ENCODE measurements at regions not wholly inside any gene's neighbourhood (a gene's known extent, or its start where the extent isn't known, plus 50 kb on each side); places are given as distances from the start of the nearest gene placed in this dataset.

- WGBS (ENCODE audit: low lambda C conversion rate), result 97% methylated on average over 7 of the region's 8 CpGs
- TF ChIP-seq, protein P1, sequence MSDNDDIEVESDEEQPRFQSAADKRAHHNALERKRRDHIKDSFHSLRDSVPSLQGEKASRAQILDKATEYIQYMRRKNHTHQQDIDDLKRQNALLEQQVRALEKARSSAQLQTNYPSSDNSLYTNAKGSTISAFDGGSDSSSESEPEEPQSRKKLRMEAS (IDR thresholded peaks at IDR 0.05; ENCODE audit: low read depth), result no peak
- no peak for TF ChIP-seq GABPA (IDR thresholded peaks at IDR 0.05; ENCODE audit: low read depth)
- TF ChIP-seq JUND (IDR thresholded peaks at IDR 0.05), result no peak
- TF ChIP-seq SMC3 (IDR thresholded peaks at IDR 0.05; ENCODE audit: low read depth, low read length), result no peak
- TF ChIP-seq TCF12 (IDR thresholded peaks at IDR 0.05), result no peak
- TF ChIP-seq, protein P2, sequence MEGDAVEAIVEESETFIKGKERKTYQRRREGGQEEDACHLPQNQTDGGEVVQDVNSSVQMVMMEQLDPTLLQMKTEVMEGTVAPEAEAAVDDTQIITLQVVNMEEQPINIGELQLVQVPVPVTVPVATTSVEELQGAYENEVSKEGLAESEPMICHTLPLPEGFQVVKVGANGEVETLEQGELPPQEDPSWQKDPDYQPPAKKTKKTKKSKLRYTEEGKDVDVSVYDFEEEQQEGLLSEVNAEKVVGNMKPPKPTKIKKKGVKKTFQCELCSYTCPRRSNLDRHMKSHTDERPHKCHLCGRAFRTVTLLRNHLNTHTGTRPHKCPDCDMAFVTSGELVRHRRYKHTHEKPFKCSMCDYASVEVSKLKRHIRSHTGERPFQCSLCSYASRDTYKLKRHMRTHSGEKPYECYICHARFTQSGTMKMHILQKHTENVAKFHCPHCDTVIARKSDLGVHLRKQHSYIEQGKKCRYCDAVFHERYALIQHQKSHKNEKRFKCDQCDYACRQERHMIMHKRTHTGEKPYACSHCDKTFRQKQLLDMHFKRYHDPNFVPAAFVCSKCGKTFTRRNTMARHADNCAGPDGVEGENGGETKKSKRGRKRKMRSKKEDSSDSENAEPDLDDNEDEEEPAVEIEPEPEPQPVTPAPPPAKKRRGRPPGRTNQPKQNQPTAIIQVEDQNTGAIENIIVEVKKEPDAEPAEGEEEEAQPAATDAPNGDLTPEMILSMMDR (IDR thresholded peaks at IDR 0.05), result no peak
- TF ChIP-seq RFX5 (IDR thresholded peaks at IDR 0.05; ENCODE audit: low read length), result no peak
- TF ChIP-seq FOSL2 (IDR thresholded peaks at IDR 0.05; ENCODE audit: borderline replicate concordance, low read depth), result no peak
- no peak for TF ChIP-seq CHD2 (IDR thresholded peaks at IDR 0.05; ENCODE audit: low read length, partially characterized antibody)
- Histone ChIP-seq H4K20me1 (ENCODE audit: insufficient read depth) (no peaks in the 10 kb centered on the region), H2AFZ (ENCODE audit: low read depth) (no peak overlapping the region), H3K27ac (ENCODE audit: low read depth in 2 of 2, low read length in 1 of 2) (no peak overlapping the region), H3K9me2 (no peaks in the 10 kb centered on the region), H3K9me3 (peaks cover 9% of the 10 kb centered on the region; the same call in 1 of the 2 replicates), H3K4me1 (ENCODE audit: control insufficient read depth in 1 of 2, insufficient read depth in 2 of 2, low read depth in 1 of 2, low read length in 1 of 2) (peaks cover 0 to 8% of the 10 kb centered on the region in 2 experiments; a peak in 1 of 4 replicates), H3K79me2 (ENCODE audit: insufficient read depth) (0 out of 2 replicates have a peak, but pooled peaks cover under 1% of the 10 kb centered on the region), H3K4me2 (no peak overlapping the region), H3K27me3 (ENCODE audit: insufficient read depth) (no peaks in the 10 kb centered on the region), H3K9ac (no peak overlapping the region), H3K4me3 (ENCODE audit: low read depth in 2 of 2, low read length in 1 of 2) (no peak overlapping the region), H3F3A (replicated peaks; ENCODE audit: insufficient read depth) (no peaks in the 10 kb centered on the region), H3K36me3 (replicated peaks in 1 of 2; ENCODE audit: control insufficient read depth in 1 of 2, insufficient read depth in 2 of 2, low read length in 1 of 2) (no peaks in the 10 kb centered on the region)
- ChIA-PET POLR2A (no interaction called here), CTCF (no interaction called here)
- DNase-seq, result no peak
These were observed 64.6 kb downstream of the MYEOV start for GRCh38 chr11:69358398-69359020.

- no peaks in the 10 kb centered on the region for H3K27me3 ChIP-seq (ENCODE audit: insufficient read depth)
- no peaks in the 10 kb centered on the region for H3K9me2 ChIP-seq
- no peak overlapping the region for H3K27ac ChIP-seq (ENCODE audit: low read depth in 2 of 2, low read length in 1 of 2)
- peaks cover 8% of the 10 kb centered on the region for H3F3A ChIP-seq (replicated peaks; ENCODE audit: insufficient read depth)
- no peaks in the 10 kb centered on the region for H3K36me3 ChIP-seq (replicated peaks in 1 of 2; ENCODE audit: control insufficient read depth in 1 of 2, insufficient read depth in 2 of 2, low read length in 1 of 2)
- no peaks in the 10 kb centered on the region for H4K20me1 ChIP-seq (ENCODE audit: insufficient read depth)
- 93% methylated on average over 5 of the region's 5 CpGs for WGBS (ENCODE audit: low lambda C conversion rate)
- POLR2A ChIA-PET, result no interaction called here
- CTCF ChIA-PET, result no interaction called here
- no peak overlapping the region for H3K4me2 ChIP-seq
- no peak overlapping the region for H3K9ac ChIP-seq
- no peak for TF ChIP-seq FOXM1 (IDR thresholded peaks at IDR 0.05; ENCODE audit: low read depth)
- no peak for TF ChIP-seq SMC3 (IDR thresholded peaks at IDR 0.05; ENCODE audit: low read depth, low read length)
- TF ChIP-seq, protein P3, sequence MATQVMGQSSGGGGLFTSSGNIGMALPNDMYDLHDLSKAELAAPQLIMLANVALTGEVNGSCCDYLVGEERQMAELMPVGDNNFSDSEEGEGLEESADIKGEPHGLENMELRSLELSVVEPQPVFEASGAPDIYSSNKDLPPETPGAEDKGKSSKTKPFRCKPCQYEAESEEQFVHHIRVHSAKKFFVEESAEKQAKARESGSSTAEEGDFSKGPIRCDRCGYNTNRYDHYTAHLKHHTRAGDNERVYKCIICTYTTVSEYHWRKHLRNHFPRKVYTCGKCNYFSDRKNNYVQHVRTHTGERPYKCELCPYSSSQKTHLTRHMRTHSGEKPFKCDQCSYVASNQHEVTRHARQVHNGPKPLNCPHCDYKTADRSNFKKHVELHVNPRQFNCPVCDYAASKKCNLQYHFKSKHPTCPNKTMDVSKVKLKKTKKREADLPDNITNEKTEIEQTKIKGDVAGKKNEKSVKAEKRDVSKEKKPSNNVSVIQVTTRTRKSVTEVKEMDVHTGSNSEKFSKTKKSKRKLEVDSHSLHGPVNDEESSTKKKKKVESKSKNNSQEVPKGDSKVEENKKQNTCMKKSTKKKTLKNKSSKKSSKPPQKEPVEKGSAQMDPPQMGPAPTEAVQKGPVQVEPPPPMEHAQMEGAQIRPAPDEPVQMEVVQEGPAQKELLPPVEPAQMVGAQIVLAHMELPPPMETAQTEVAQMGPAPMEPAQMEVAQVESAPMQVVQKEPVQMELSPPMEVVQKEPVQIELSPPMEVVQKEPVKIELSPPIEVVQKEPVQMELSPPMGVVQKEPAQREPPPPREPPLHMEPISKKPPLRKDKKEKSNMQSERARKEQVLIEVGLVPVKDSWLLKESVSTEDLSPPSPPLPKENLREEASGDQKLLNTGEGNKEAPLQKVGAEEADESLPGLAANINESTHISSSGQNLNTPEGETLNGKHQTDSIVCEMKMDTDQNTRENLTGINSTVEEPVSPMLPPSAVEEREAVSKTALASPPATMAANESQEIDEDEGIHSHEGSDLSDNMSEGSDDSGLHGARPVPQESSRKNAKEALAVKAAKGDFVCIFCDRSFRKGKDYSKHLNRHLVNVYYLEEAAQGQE (IDR thresholded peaks at IDR 0.05; ENCODE audit: low read depth, low read length), result no peak
- no peak for TF ChIP-seq TAF1 (IDR thresholded peaks at IDR 0.05; ENCODE audit: borderline replicate concordance, low read depth, low read length)
- TF ChIP-seq, protein P1 (IDR thresholded peaks at IDR 0.05; ENCODE audit: low read depth), result no peak
- TF ChIP-seq RXRA (IDR thresholded peaks at IDR 0.05; ENCODE audit: borderline replicate concordance, low read depth), result no peak
- TF ChIP-seq TCF12 (IDR thresholded peaks at IDR 0.05), result no peak
- no peak for TF ChIP-seq TEAD4 (IDR thresholded peaks at IDR 0.05; ENCODE audit: borderline replicate concordance, insufficient read depth)
- no peak for TF ChIP-seq CHD2 (IDR thresholded peaks at IDR 0.05; ENCODE audit: low read length, partially characterized antibody)
- no peak for TF ChIP-seq PBX3 (IDR thresholded peaks at IDR 0.05)
- peaks cover 0 to 8% of the 10 kb centered on the region in 2 experiments; a peak in 1 of 4 replicates for H3K4me1 ChIP-seq (ENCODE audit: control insufficient read depth in 1 of 2, insufficient read depth in 2 of 2, low read depth in 1 of 2, low read length in 1 of 2)
- H3K4me3 ChIP-seq (ENCODE audit: low read depth in 2 of 2, low read length in 1 of 2), result no peak overlapping the region
- H3K79me2 ChIP-seq (ENCODE audit: insufficient read depth), result no peaks in the 10 kb centered on the region
- DNase-seq, result no peak
- H2AFZ ChIP-seq (ENCODE audit: low read depth), result no peak overlapping the region
- H3K9me3 ChIP-seq, result peaks cover 9% of the 10 kb centered on the region; the same call in 1 of the 2 replicates
These were observed 66.0 kb downstream of the MYEOV start for GRCh38 chr11:69359735-69360480.
